H1 (cell line): ENCODE measurements at regions not wholly inside any gene's neighbourhood (a gene's known extent, or its start where the extent isn't known, plus 50 kb on each side); places are given as distances from the start of the nearest gene placed in this dataset.

ENCODE experiments used
- CTCF ChIA-PET: fragments of 300-600 bp; sonication (Branson Sonifier 250); formaldehyde crosslinking; loops from one replicate; lab custom pipeline; 2021; ENCODE audit not compliant: partially characterized antibody; lab: Charles Lee
- POLR2A ChIA-PET: fragments of 300-600 bp; sonication (Branson Sonifier 250); formaldehyde crosslinking; loops from one replicate; lab custom pipeline; 2021; ENCODE audit warnings: inconsistent platforms; ENCODE audit not compliant: partially characterized antibody; lab: Charles Lee
- DNase-seq, 2 experiments: peaks; one replicate each; pipeline versions ENCODE4 v3.0.0 to v3.0.0-alpha.2; 2010 to 2022; ENCODE audit warnings: low spot score in 2 of 2, low read depth in 1 of 2, mixed read lengths in 1 of 2
- FAIRE-seq: peaks from 2 replicates; lab custom pipeline; 2011; peaks lifted over from hg19 to GRCh38; lab: Jason Lieb, UNC
- H2AFZ ChIP-seq: 2 replicates; pipeline ENCODE4 v1.8.1; 2012; ENCODE audit warnings: low read length, inconsistent platforms
- H2AK5ac ChIP-seq: 2 replicates; pipeline ENCODE4 v1.6.1; 2013; ENCODE audit warnings: low read depth, low read length
- H2BK120ac ChIP-seq: replicated peaks from 2 replicates; pipeline ENCODE3; 2013; ENCODE audit warnings: low read depth, low read length, inconsistent platforms
- H2BK12ac ChIP-seq: 2 replicates; pipeline ENCODE4 v1.6.1; 2013; ENCODE audit warnings: low read depth, low read length
- H2BK15ac ChIP-seq: 2 replicates; pipeline ENCODE4 v1.6.1; 2013; ENCODE audit warnings: low read length
- H2BK20ac ChIP-seq: 2 replicates; pipeline ENCODE4 v1.6.1; 2013; ENCODE audit warnings: low read length
- H2BK5ac ChIP-seq: 2 replicates; pipeline ENCODE4 v1.6.1; 2013; ENCODE audit warnings: low read depth, low read length
- H3K14ac ChIP-seq: 2 replicates; pipeline ENCODE4 v1.6.1; 2013; ENCODE audit warnings: inconsistent platforms; ENCODE audit not compliant: insufficient read length
- H3K18ac ChIP-seq: 2 replicates; pipeline ENCODE4 v1.6.1; 2013; ENCODE audit warnings: low read length; ENCODE audit errors: extremely low read depth
- H3K23ac ChIP-seq: 2 replicates; pipeline ENCODE4 v1.6.1; 2013; ENCODE audit warnings: inconsistent platforms; ENCODE audit not compliant: insufficient read length
- H3K23me2 ChIP-seq: 2 replicates; pipeline ENCODE4 v1.6.1; 2013; ENCODE audit warnings: low read depth, low read length
- H3K27ac ChIP-seq: 2 replicates; pipeline ENCODE4 v1.6.1; 2011; ENCODE audit warnings: low read depth, low read length, inconsistent platforms
- H3K27me3 ChIP-seq, 4 experiments: replicated peaks in 1 of 4; 1 replicate in 1 of 4; 2 replicates in 3 of 4; pipeline versions ENCODE4 v1.6.1 to v1.8.1; 2011 to 2013; ENCODE audit warnings: low read length in 3 of 4, mild to moderate bottlenecking in 3 of 4, inconsistent platforms in 2 of 4, mixed read lengths in 2 of 4, moderate library complexity in 1 of 4; ENCODE audit not compliant: control insufficient read depth in 3 of 4, insufficient read depth in 3 of 4; ENCODE audit errors: extremely low read depth in 1 of 4
- H3K36me3 ChIP-seq, 4 experiments: 2 replicates each; pipeline versions ENCODE4 v1.6.1 to v1.8.1; 2011 to 2013; ENCODE audit warnings: mild to moderate bottlenecking in 4 of 4, low read length in 3 of 4, moderate library complexity in 2 of 4, control low read depth in 1 of 4, inconsistent platforms in 1 of 4; ENCODE audit not compliant: insufficient read depth in 4 of 4, control insufficient read depth in 2 of 4
- H3K4ac ChIP-seq: replicated peaks from 2 replicates; pipeline ENCODE3; 2013; ENCODE audit warnings: low read length, low read depth, mixed read lengths, inconsistent platforms; ENCODE audit not compliant: insufficient read length
- H3K4me1 ChIP-seq, 4 experiments: replicated peaks in 1 of 4; 1 replicate in 1 of 4; 2 replicates in 3 of 4; pipeline versions ENCODE4 v1.6.1 to v1.8.1; 2011 to 2013; ENCODE audit warnings: low read length in 3 of 4, inconsistent platforms in 2 of 4, mixed read lengths in 1 of 4; ENCODE audit not compliant: insufficient read depth in 4 of 4, control insufficient read depth in 3 of 4
- H3K4me2 ChIP-seq, 2 experiments: 2 replicates each; pipeline versions ENCODE4 v1.6.1 to v1.8.1; 2011 to 2013; ENCODE audit warnings: low read depth in 2 of 2, low read length in 2 of 2, control low read depth in 1 of 2, inconsistent platforms in 1 of 2, mild to moderate bottlenecking in 1 of 2; ENCODE audit not compliant: insufficient read depth in 1 of 2
- H3K4me3 ChIP-seq, 4 experiments: fragments of 200-600, 300-600 bp in 1 of 4; sonication (generic), shearing (Covaris generic), sonication (Bioruptor Twin) in 1 of 4; 2 replicates each; pipeline versions ENCODE4 v1.5.1 to v1.8.1; 2011 to 2016; ENCODE audit warnings: low read length in 4 of 4, low read depth in 3 of 4, control low read depth in 2 of 4, inconsistent platforms in 2 of 4, mild to moderate bottlenecking in 2 of 4, mixed read lengths in 1 of 4, moderate library complexity in 1 of 4; ENCODE audit not compliant: insufficient read depth in 2 of 4; ENCODE audit errors: extremely low read depth in 1 of 4
- H3K56ac ChIP-seq: replicated peaks from 2 replicates; pipeline ENCODE3; 2013; ENCODE audit warnings: low read depth, mild to moderate bottlenecking, mixed read lengths, low read length, inconsistent platforms; ENCODE audit not compliant: insufficient read length
- H3K79me1 ChIP-seq: 2 replicates; pipeline ENCODE4 v1.6.1; 2013; ENCODE audit warnings: low read depth, low read length, control low read depth
- H3K79me2 ChIP-seq, 2 experiments: 2 replicates each; pipeline versions ENCODE4 v1.6.1 to v1.8.1; 2012 to 2013; ENCODE audit warnings: low read length in 2 of 2, mild to moderate bottlenecking in 2 of 2, inconsistent platforms in 1 of 2; ENCODE audit not compliant: insufficient read depth in 2 of 2, control insufficient read depth in 1 of 2
- H3K9ac ChIP-seq, 4 experiments: replicated peaks in 1 of 4; 1 replicate in 1 of 4; 2 replicates in 3 of 4; pipeline versions ENCODE4 v1.6.1 to v1.8.1; 2011 to 2013; ENCODE audit warnings: low read depth in 3 of 4, low read length in 3 of 4, control low read depth in 2 of 4, mild to moderate bottlenecking in 2 of 4, moderate library complexity in 2 of 4, inconsistent platforms in 1 of 4; ENCODE audit errors: extremely low read depth in 1 of 4
- H3K9me3 ChIP-seq, 2 experiments: 2 replicates each; pipeline versions ENCODE4 v1.6.1 to v1.8.1; 2012 to 2013; ENCODE audit warnings: mild to moderate bottlenecking in 2 of 2, moderate library complexity in 2 of 2, control low read depth in 1 of 2, inconsistent platforms in 1 of 2, low read depth in 1 of 2, low read length in 1 of 2, mixed read lengths in 1 of 2; ENCODE audit not compliant: insufficient read depth in 2 of 2
- H4K20me1 ChIP-seq, 2 experiments: replicated peaks in 1 of 2; 2 replicates each; pipeline versions ENCODE3 to v1.8.1; 2011 to 2013; ENCODE audit warnings: inconsistent platforms in 2 of 2, low read length in 2 of 2, mild to moderate bottlenecking in 1 of 2; ENCODE audit not compliant: insufficient read depth in 2 of 2, control insufficient read depth in 1 of 2
- H4K5ac ChIP-seq: 2 replicates; pipeline ENCODE4 v1.6.1; 2013; ENCODE audit warnings: low read length, low read depth, mixed read lengths, inconsistent platforms; ENCODE audit not compliant: insufficient read length
- H4K8ac ChIP-seq: 2 replicates; pipeline ENCODE4 v1.8.0; 2013; ENCODE audit warnings: mild to moderate bottlenecking, moderate library complexity, low read length, inconsistent platforms; ENCODE audit not compliant: insufficient read depth; ENCODE audit errors: extremely low read depth
- H4K91ac ChIP-seq: replicated peaks from 2 replicates; pipeline ENCODE3; 2013; ENCODE audit warnings: low read length, mixed read lengths, inconsistent platforms; ENCODE audit not compliant: insufficient read length
- BACH1 ChIP-seq: IDR thresholded peaks from 2 replicates; pipeline ENCODE4 v1.6.1; 2012; ENCODE audit warnings: low read length, improper control_type of control experiment
- CTBP2 ChIP-seq: IDR thresholded peaks from 2 replicates; pipeline ENCODE4 v1.7.0; 2011; ENCODE audit warnings: borderline replicate concordance, mild to moderate bottlenecking, moderate library complexity, mixed read lengths, low read length; ENCODE audit not compliant: insufficient read depth, insufficient read length
- CTCF ChIP-seq, 3 experiments: IDR thresholded peaks; 1 replicate in 2 of 3; 2 replicates in 1 of 3; pipeline versions ENCODE4 v1.5.1 to v1.6.1; 2011; ENCODE audit warnings: low read length in 3 of 3, mild to moderate bottlenecking in 3 of 3, inconsistent platforms in 2 of 3, low read depth in 1 of 3, moderate library complexity in 1 of 3; ENCODE audit not compliant: insufficient read depth in 1 of 3; ENCODE audit errors: control extremely low read depth in 1 of 3
- JUN ChIP-seq: IDR thresholded peaks from 2 replicates; pipeline ENCODE4 v1.6.1; 2011; ENCODE audit warnings: low read depth, mild to moderate bottlenecking, improper control_type of control experiment, low read length
- KDM1A ChIP-seq: fragments of 200-600, 300-600 bp; sonication (generic); IDR thresholded peaks from 2 replicates; pipeline ENCODE4 v1.7.1; 2016; ENCODE audit warnings: mild to moderate bottlenecking, low read length, borderline replicate concordance
- NRF1 ChIP-seq: IDR thresholded peaks from 2 replicates; pipeline ENCODE4 v1.6.1; 2011; ENCODE audit warnings: mild to moderate bottlenecking, low read depth, low read length, improper control_type of control experiment
- PHF8 ChIP-seq: fragments of 200-600 bp; sonication (generic); conservative IDR thresholded peaks from 2 replicates; pipeline ENCODE4 v1.7.1; 2012; ENCODE audit warnings: low read depth, mild to moderate bottlenecking, inconsistent platforms, low read length, moderate library complexity
- SAP30 ChIP-seq: fragments of 300-600 bp; sonication (generic); IDR thresholded peaks from 2 replicates; pipeline ENCODE4 v1.7.1; 2012; ENCODE audit warnings: low read length, moderate library complexity, mild to moderate bottlenecking, inconsistent platforms; ENCODE audit not compliant: insufficient read depth, insufficient replicate concordance
- SRF ChIP-seq: IDR thresholded peaks from 2 replicates; pipeline ENCODE4 v1.6.1; 2011; ENCODE audit warnings: mild to moderate bottlenecking, low read depth, low read length, moderate library complexity
- TCF12 ChIP-seq: IDR thresholded peaks from 2 replicates; pipeline ENCODE4 v1.6.1; 2011; ENCODE audit warnings: low read depth, mild to moderate bottlenecking, low read length
- WGBS, 2 experiments: shearing (Covaris generic) in 1 of 2; methylation state at CpG; one replicate each; pipeline versions ENCODE4 v1.1.6 to v1.1.7; 2013 to 2015; ENCODE audit warnings: low lambda C conversion rate in 2 of 2, mixed read lengths in 2 of 2, inconsistent platforms in 1 of 2, low coverage in 1 of 2, missing lambda C conversion rate in 1 of 2; ENCODE audit not compliant: insufficient replicate concordance in 2 of 2, insufficient coverage in 1 of 2, insufficient read length in 1 of 2; ENCODE audit errors: extremely low coverage in 1 of 2, missing lambda C conversion rate in 1 of 2; 5-methylcytosine and 5-hydroxymethylcytosine counted together

GRCh38 chrX:109943092-109943739, 59.7 kb upstream of the TMEM164 start:
- DNase-seq, result no peak
- Histone ChIP-seq H2BK120ac (no peak overlapping the region), H4K5ac (no peak overlapping the region), H3K9ac (no peak overlapping the region), H3K4me3 (no peak overlapping the region), H3K14ac (no peak overlapping the region), H4K20me1 (no peaks in the 10 kb centered on the region), H3K18ac (no peak overlapping the region), H2BK5ac (no peak overlapping the region), H2AFZ (no peak overlapping the region), H2BK15ac (no peak overlapping the region), H3K23ac (no peak overlapping the region), H2AK5ac (no peak overlapping the region), H3K4me2 (no peak overlapping the region), H3K23me2 (no peaks in the 10 kb centered on the region), H4K8ac (no peak overlapping the region), H3K56ac (no peak overlapping the region), H3K79me1 (no peaks in the 10 kb centered on the region), H3K4ac (no peak overlapping the region), H3K27me3 (no peaks in the 10 kb centered on the region), H3K79me2 (no peaks in the 10 kb centered on the region), H3K36me3 (no peaks in the 10 kb centered on the region), H3K9me3 (no peaks in the 10 kb centered on the region), H4K91ac (no peak overlapping the region), H3K27ac (no peak overlapping the region), H2BK20ac (no peak overlapping the region), H3K4me1 (no peaks in the 10 kb centered on the region), H2BK12ac (no peak overlapping the region)
- POLR2A ChIA-PET, result no interaction called here
- no peak for FAIRE-seq
- whole genome bisulfite sequencing, 2 experiments, result no CpG with 5 or more reads among the region's 2 CpGs
- CTCF ChIA-PET, result interaction anchor here (1.4 kb wide), 1 partner anchor 216 kb away, joined by 3 read pairs; no protein-coding TSS in a partner anchor
- TF ChIP-seq PHF8 (no peak), JUN (no peak), CTBP2 (no peak), SAP30 (no peak), KDM1A (no peak), TCF12 (no peak), SRF (no peak), CTCF (IDR thresholded peaks at IDR 0.05; ENCODE audit: control extremely low read depth in 1 of 3, insufficient read depth in 1 of 3, low read depth in 1 of 3, low read length in 3 of 3) (no peak), BACH1 (no peak), NRF1 (no peak)
